ENCODE measurements at regions not wholly inside any gene's neighbourhood (a gene's known extent, or its start where the extent isn't known, plus 50 kb on each side); places are given as distances from the start of the nearest gene placed in this dataset.

- no peak for DNase-seq
- intact Hi-C loops (cut with DNase I), result no loop called here
Observed at GRCh38 chr2:77954931-77955330, 432.8 kb upstream of the LRRTM4 start.

DNA sequence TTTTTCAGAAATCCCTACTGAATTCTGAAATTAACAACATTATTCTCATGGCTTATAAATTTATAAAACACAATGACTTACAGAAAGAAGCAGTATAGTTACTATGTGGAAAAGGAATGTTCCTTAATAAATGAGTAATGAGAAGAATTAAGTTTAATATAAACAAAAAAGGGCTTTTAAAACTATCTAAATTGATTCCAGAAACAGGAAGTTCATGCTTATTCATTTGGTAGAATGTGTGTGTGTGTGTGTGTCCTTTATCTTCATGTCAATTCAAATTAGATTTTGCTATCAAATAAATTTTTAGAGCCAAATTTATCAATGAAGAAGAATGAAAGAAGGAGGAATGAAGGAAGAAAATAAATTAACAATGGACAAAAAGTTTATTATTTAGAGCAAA lies 440.8 kb upstream of the LRRTM4 start:
- DNase-seq, result no peak
- intact Hi-C loops (cut with DNase I), result no loop called here

GRCh38 chr2:77977471-77978063 lies 455.4 kb upstream of the LRRTM4 start:
- intact Hi-C loops (cut with DNase I), result no loop called here
- DNase-seq, result no peak

GRCh38 chr2:77995161-77995560 lies 473.0 kb upstream of the LRRTM4 start:
- intact Hi-C loops (cut with DNase I), result no loop called here
- no peak for DNase-seq

- intact Hi-C loops (cut with DNase I), result no loop called here
- no peak for DNase-seq
Observed at GRCh38 chr2:77999376-77999775, 477.2 kb upstream of the LRRTM4 start.

DNA sequence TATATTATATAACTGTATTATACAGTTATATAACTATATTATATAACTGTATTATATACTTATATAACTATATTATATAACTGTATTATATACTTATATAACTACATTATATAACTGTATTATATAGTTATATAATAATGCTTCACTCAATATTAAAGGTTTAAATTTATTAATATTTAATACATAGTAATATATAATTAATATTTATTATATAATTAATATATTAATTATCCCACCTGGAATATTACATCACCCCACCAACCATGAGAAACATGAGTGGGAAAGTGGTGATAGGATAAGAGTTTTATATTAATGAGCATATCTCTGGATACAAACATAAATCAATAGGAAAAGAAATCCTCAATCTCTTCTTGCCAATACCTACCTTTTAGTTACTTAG lies 487.1 kb upstream of the LRRTM4 start:
- DNase-seq, result no peak
- intact Hi-C loops (cut with DNase I), result no loop called here

DNA sequence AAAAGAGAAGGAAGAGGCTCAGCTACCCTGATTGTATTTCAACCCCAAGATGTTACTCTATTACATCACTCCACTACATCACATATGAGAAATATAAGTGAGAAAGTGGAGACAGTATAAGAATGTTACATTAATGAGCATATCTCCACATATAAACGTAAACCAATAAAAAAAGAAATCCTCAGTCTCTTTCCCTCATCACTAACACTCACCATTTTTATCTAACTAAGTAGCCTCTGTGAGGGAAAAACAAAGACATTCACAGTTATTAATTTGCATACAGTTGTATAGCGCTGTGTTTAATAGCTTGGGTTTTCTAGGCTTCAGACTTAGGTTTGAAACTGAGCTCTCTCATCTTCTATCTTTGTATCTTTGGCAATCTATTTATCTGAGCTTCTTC lies 489.1 kb upstream of the LRRTM4 start:
- intact Hi-C loops (cut with DNase I), result no loop called here
- DNase-seq, result no peak

DNA sequence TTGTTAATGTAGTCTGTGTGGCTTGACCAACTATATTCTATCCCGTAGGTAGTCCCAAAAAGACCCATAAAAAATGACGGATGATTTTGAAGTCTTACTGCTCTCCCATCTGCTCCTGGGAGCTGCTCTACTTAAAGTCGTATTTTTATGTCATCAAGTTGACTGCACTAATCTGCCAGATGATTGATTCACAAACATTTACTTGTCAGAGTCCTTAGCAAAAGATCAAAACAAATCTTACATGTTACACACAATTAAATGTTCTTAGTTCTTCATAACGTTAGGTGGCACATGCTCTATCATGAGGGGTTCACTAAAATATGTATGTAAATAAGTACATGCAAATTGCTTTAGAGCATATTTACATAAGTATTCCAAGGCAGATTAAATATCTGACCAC lies 498.3 kb upstream of the LRRTM4 start:
- no peak for DNase-seq
- intact Hi-C loops (cut with DNase I), result no loop called here

DNA sequence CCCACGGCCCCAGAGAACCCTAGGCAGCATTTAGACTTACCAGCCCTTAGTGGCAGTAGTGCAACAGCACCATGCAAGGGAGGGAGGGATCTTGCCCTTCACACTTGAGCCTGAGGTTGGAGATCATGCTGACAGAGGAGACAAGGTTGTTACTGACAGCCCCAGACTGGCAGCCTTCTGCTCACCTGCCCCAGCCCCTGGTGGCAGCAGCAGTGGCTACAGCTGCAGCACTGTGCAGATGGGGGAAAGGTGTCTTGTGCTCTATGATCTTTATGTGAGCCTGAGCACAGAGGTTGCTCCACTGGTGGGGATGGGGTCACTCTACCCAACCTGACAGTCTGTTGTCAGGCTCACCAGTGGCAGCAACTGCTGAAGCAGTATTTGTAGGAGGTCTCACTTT lies 501.2 kb upstream of the LRRTM4 start:
- intact Hi-C loops (cut with DNase I), result no loop called here

DNA sequence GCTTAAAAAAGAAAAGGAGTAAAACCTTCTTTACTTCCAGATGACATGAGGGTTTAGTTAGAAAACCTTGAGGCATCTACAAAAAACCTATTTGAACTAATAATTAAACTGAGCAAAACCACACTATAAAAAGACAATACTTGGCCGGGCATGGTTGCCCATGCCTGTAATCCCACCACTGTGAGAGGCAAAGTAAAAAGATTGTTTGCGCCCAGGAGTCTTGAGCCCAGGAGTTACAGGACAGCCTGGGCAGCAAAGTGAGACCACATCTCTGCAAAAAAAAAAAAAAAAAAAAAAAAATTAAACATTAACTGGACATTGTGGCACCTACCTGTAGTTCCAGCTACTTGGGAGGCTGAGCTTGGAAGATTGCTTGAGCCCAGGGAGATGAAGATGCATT lies 502.8 kb upstream of the LRRTM4 start:
- DNase-seq, result no peak
- intact Hi-C loops (cut with DNase I), result no loop called here

More for the DNA sequence above, 501.2 kb upstream of the LRRTM4 start:
- no peak for DNase-seq

GRCh38 chr2:78029392-78029995 lies 507.3 kb upstream of the LRRTM4 start:
- intact Hi-C loops (cut with DNase I), result no loop called here
- DNase-seq, result no peak

GRCh38 chr2:78034706-78035105 lies 512.5 kb upstream of the LRRTM4 start:
- no peak for DNase-seq
- intact Hi-C loops (cut with DNase I), result no loop called here

- DNase-seq, result no peak
- intact Hi-C loops (cut with DNase I), result no loop called here
Observed at GRCh38 chr2:78035804-78036203, 513.6 kb upstream of the LRRTM4 start.

- intact Hi-C loops (cut with DNase I), result no loop called here
Observed at GRCh38 chr2:78051480-78051879, 529.3 kb upstream of the LRRTM4 start.

GRCh38 chr2:78056976-78057375 lies 534.8 kb upstream of the LRRTM4 start:
- intact Hi-C loops (cut with DNase I), result no loop called here
- DNase-seq, result no peak

More at GRCh38 chr2:78051480-78051879, 529.3 kb upstream of the LRRTM4 start:
- no peak for DNase-seq

GRCh38 chr2:78061301-78061700 lies 539.1 kb upstream of the LRRTM4 start:
- peak in 1 of 42 donors; percentile 37 for DNase-seq
- intact Hi-C loops (cut with DNase I), result no loop called here

GRCh38 chr2:78061732-78062131 lies 539.6 kb upstream of the LRRTM4 start:
- DNase-seq, result no peak
- intact Hi-C loops (cut with DNase I), result no loop called here

GRCh38 chr2:78063246-78064020 lies 541.3 kb upstream of the LRRTM4 start:
- intact Hi-C loops (cut with DNase I), result no loop called here
- DNase-seq, result no peak

DNA sequence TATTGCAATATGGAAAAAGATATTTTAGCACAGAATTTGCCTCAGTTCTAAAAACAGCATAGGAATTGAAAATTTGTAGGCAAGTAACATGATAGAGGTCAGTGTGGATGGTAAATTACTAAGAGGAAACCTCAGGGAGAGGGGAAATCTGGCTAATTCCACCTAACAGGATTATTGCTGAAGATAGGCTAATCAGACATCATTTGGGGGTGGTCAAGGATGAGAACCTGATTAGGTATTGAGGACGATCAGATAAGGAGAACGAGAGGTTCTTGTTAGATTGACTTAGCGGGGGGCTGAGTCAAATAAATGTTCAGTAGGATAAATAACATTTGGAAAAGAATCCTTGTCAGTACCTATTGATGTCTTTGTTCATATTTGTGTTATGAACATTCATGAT lies 543.2 kb upstream of the LRRTM4 start:
- no peak for DNase-seq
- intact Hi-C loops (cut with DNase I), result no loop called here

GRCh38 chr2:78068808-78069207 lies 546.6 kb upstream of the LRRTM4 start:
- DNase-seq, result no peak
- intact Hi-C loops (cut with DNase I), result no loop called here

DNA sequence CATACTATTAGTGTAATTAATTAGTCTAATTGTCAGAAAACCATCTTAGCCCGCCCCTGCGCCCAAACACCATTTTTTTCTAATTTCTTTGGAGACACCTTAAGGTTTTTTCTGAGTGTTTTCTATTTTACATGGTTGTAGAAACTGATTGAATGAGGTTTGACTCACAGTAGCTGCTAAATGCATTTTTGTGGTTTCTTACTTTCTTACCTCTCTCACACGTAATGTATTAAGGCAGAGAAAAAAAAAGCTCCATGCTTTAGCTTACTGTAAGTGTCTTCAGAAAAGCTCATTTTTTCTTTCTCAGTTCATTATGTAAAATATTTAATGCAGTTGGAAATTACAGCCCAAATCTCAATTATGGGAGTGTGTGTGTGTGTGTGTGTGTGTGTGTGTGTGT lies 548.5 kb upstream of the LRRTM4 start:
- DNase-seq, result no peak
- intact Hi-C loops (cut with DNase I), result no loop called here

All from head of caudate nucleus (tissue), 42 donors.